ENCODE measurements at regions not wholly inside any gene's neighbourhood (a gene's known extent, or its start where the extent isn't known, plus 50 kb on each side); places are given as distances from the start of the nearest gene placed in this dataset.

DNA sequence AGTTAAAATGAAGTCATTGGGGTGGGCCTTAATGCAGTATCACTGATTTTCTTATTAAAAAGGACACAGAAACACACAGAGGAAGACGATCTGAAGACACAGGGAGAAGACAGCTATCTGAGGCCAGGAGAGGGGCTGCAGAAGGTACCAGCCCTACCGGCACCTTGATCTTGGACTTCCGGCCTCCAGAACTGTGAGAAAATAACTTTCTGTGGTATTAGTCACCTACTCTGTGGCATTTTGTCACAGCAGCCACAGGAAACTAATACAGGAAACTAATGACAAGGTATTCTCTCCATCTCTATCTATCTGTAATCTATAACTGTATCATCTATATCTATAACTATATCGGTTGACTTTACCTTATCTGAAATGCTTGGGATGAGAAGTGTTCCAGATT lies 1149.5 kb downstream of the BCL11B start:
- TF ChIP-seq YY1 (IDR thresholded peaks at IDR 0.05; ENCODE audit: insufficient read depth, insufficient read length) (no peak), ZNF274 (IDR thresholded peaks at IDR 0.05; ENCODE audit: low read depth, low read length) (no peak), SUZ12 (IDR thresholded peaks at IDR 0.05; ENCODE audit: extremely low read depth, insufficient read depth, insufficient read length) (no peak)

DNA sequence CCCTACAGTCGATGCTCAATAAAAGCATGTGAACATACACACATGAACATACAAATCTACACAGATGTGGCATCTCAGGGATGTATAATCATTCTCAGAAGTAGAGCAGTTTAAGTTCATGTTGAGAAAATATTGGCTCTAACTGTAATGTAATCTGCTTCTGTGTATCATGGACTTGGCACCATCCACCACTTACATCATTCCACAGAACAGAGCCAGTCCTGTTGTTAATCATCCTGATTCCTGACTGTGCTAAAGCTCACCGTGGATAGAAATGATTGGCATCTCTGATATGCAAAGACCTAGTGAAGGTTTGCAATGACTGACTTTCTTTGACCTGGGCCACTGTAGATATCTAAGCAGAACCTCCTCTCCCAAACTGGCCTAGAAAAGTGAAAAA lies 1141.3 kb downstream of the BCL11B start:
- Histone ChIP-seq H3K4me1 (ENCODE audit: insufficient read depth, insufficient read length) (no peaks in the 10 kb centered on the region), H3K36me3 (ENCODE audit: insufficient read depth, insufficient read length, low read length) (no peaks in the 10 kb centered on the region), H3K9ac (ENCODE audit: insufficient read length, low read depth) (no peak overlapping the region), H3K27me3 (ENCODE audit: insufficient read depth, insufficient read length) (no peaks in the 10 kb centered on the region), H3K4me3 (ENCODE audit: insufficient read length, low read depth) (no peak overlapping the region), H3K9me3 (ENCODE audit: insufficient read depth, low read length) (no peaks in the 10 kb centered on the region)
- TF ChIP-seq SUZ12 (IDR thresholded peaks at IDR 0.05; ENCODE audit: extremely low read depth, insufficient read depth, insufficient read length): no peak
- no peak for TF ChIP-seq YY1 (IDR thresholded peaks at IDR 0.05; ENCODE audit: insufficient read depth, insufficient read length)
- TF ChIP-seq ZNF274 (IDR thresholded peaks at IDR 0.05; ENCODE audit: low read depth, low read length): no peak
- no peak for DNase-seq (ENCODE audit: low read depth, low spot score)

More for the DNA sequence above, 1149.5 kb downstream of the BCL11B start:
- H3K4me3 ChIP-seq (ENCODE audit: insufficient read length, low read depth): no peak overlapping the region
- no peaks in the 10 kb centered on the region for H3K9me3 ChIP-seq (ENCODE audit: insufficient read depth, low read length)
- no peaks in the 10 kb centered on the region for H3K36me3 ChIP-seq (ENCODE audit: insufficient read depth, insufficient read length, low read length)
- no peak for DNase-seq (ENCODE audit: low read depth, low spot score)
- no peaks in the 10 kb centered on the region for H3K4me1 ChIP-seq (ENCODE audit: insufficient read depth, insufficient read length)
- H3K9ac ChIP-seq (ENCODE audit: insufficient read length, low read depth): no peak overlapping the region
- no peaks in the 10 kb centered on the region for H3K27me3 ChIP-seq (ENCODE audit: insufficient read depth, insufficient read length)

- no peak for TF ChIP-seq SUZ12 (IDR thresholded peaks at IDR 0.05; ENCODE audit: extremely low read depth, insufficient read depth, insufficient read length)
- Histone ChIP-seq H3K4me3 (ENCODE audit: insufficient read length, low read depth) (no peak overlapping the region), H3K4me1 (ENCODE audit: insufficient read depth, insufficient read length) (no peaks in the 10 kb centered on the region), H3K9ac (ENCODE audit: insufficient read length, low read depth) (no peak overlapping the region), H3K27me3 (ENCODE audit: insufficient read depth, insufficient read length) (no peaks in the 10 kb centered on the region), H3K9me3 (ENCODE audit: insufficient read depth, low read length) (no peaks in the 10 kb centered on the region), H3K36me3 (ENCODE audit: insufficient read depth, insufficient read length, low read length) (no peaks in the 10 kb centered on the region)
- no peak for DNase-seq (ENCODE audit: low read depth, low spot score)
Observed at GRCh38 chr14:98131406-98131805, 1140.6 kb downstream of the BCL11B start.

GRCh38 chr14:98133806-98134205 lies 1138.2 kb downstream of the BCL11B start:
- Histone ChIP-seq H3K9ac (ENCODE audit: insufficient read length, low read depth) (no peak overlapping the region), H3K4me3 (ENCODE audit: insufficient read length, low read depth) (no peak overlapping the region), H3K9me3 (ENCODE audit: insufficient read depth, low read length) (no peaks in the 10 kb centered on the region), H3K4me1 (ENCODE audit: insufficient read depth, insufficient read length) (no peaks in the 10 kb centered on the region), H3K36me3 (ENCODE audit: insufficient read depth, insufficient read length, low read length) (no peaks in the 10 kb centered on the region), H3K27me3 (ENCODE audit: insufficient read depth, insufficient read length) (no peaks in the 10 kb centered on the region)
- no peak for DNase-seq (ENCODE audit: low read depth, low spot score)
- TF ChIP-seq SUZ12 (IDR thresholded peaks at IDR 0.05; ENCODE audit: extremely low read depth, insufficient read depth, insufficient read length) (no peak), ZNF274 (IDR thresholded peaks at IDR 0.05; ENCODE audit: low read depth, low read length) (no peak), YY1 (IDR thresholded peaks at IDR 0.05; ENCODE audit: insufficient read depth, insufficient read length) (no peak)

DNA sequence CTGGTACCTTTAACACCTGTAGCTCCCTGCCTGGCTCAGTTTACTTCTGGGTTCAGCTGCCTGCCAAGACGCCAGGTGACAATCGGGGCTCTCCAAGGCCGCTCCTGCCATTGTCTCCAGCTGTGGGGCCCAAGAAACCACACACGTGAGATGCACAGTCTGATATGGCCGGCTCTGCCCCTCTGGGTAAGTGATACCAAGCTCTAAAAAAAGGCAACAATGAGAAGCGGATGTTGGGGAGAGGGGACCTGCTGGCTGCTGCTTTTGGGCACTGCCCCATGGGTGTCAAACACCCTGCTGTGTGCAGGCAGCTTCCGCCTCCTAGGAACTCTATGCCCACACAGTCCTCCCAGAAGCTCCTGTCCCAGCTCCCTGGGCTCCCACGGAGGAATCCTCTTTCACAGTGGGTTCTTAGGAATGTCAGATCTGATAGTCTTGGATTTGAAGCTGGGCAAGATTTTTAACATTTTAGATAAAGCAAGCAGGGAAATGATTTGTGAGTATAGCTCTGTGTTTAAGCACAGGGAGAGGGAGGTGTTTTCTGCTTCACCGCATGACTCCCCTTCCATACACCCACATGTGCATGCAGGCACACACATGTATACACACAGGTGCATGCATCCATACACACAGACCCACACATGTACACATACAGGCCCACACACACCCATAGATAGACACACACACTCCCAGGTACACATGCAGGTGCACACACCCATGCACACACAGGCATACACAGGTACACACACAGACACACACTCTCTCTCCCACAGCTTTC lies 1135.8 kb downstream of the BCL11B start:
- Histone ChIP-seq H3K27me3 (ENCODE audit: insufficient read depth, insufficient read length) (no peaks in the 10 kb centered on the region), H3K9me3 (ENCODE audit: insufficient read depth, low read length) (no peaks in the 10 kb centered on the region), H3K4me3 (ENCODE audit: insufficient read length, low read depth) (no peak overlapping the region), H3K4me1 (ENCODE audit: insufficient read depth, insufficient read length) (no peaks in the 10 kb centered on the region), H3K9ac (ENCODE audit: insufficient read length, low read depth) (no peak overlapping the region), H3K36me3 (ENCODE audit: insufficient read depth, insufficient read length, low read length) (no peaks in the 10 kb centered on the region)
- no peak for DNase-seq (ENCODE audit: low read depth, low spot score)
- TF ChIP-seq SUZ12 (IDR thresholded peaks at IDR 0.05; ENCODE audit: extremely low read depth, insufficient read depth, insufficient read length) (no peak), YY1 (IDR thresholded peaks at IDR 0.05; ENCODE audit: insufficient read depth, insufficient read length) (no peak), ZNF274 (IDR thresholded peaks at IDR 0.05; ENCODE audit: low read depth, low read length) (no peak)

DNA sequence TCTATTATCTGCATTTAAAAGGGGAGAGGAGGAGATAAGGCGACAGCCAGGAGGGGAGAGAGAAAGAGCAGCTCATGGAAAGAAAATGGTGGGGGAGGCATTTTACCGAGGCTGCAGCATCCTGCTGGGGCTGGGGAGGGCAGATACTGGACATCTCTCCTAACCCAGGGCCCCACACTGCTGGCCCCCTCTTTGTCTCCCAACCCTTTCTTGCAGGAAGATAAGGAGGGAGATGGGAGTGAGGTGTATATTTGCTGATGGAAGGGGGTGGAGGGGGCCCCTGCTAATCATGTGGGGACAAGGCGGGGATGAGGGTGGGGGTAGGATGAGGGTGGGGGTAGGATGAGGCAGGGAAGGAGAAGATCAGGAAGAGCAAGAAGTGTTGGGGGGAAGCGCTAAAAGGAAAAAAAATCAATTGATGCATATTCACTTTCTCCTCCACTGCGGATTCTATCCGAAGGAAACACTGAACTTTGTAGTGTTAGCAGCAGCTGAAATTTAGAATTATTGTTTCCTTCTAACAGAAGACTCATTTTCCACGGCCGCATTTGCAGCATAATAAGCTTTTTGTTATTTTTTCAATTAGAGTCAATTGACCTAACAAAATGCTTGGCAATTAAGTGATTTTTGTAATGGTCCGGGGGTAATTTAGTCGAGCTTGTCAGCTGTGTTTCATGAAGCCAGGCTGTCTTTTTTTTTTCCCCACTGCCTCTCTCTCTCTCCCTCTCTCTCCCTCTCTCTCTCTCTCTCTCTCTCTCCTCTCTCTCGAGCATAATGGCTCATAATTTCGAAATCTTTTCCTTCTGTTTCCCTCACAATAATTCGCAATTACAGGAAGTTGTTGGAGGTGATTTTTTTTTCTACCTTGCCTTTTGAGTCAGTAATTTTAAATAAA lies 1134.6 kb downstream of the BCL11B start:
- Histone ChIP-seq H3K4me1 (ENCODE audit: insufficient read depth, insufficient read length) (no peaks in the 10 kb centered on the region), H3K4me3 (ENCODE audit: insufficient read length, low read depth) (no peak overlapping the region)
- no peak for DNase-seq (ENCODE audit: low read depth, low spot score)

GRCh38 chr14:98138666-98139065 lies 1133.3 kb downstream of the BCL11B start:
- Histone ChIP-seq H3K9me3 (ENCODE audit: insufficient read depth, low read length) (no peaks in the 10 kb centered on the region), H3K9ac (ENCODE audit: insufficient read length, low read depth) (no peak overlapping the region), H3K36me3 (ENCODE audit: insufficient read depth, insufficient read length, low read length) (no peaks in the 10 kb centered on the region), H3K4me1 (ENCODE audit: insufficient read depth, insufficient read length) (no peaks in the 10 kb centered on the region), H3K27me3 (ENCODE audit: insufficient read depth, insufficient read length) (no peaks in the 10 kb centered on the region), H3K4me3 (ENCODE audit: insufficient read length, low read depth) (no peak overlapping the region)
- peak; percentile 32 for DNase-seq (ENCODE audit: low read depth, low spot score)
- TF ChIP-seq ZNF274 (IDR thresholded peaks at IDR 0.05; ENCODE audit: low read depth, low read length): no peak
- no peak for TF ChIP-seq SUZ12 (IDR thresholded peaks at IDR 0.05; ENCODE audit: extremely low read depth, insufficient read depth, insufficient read length)
- TF ChIP-seq YY1 (IDR thresholded peaks at IDR 0.05; ENCODE audit: insufficient read depth, insufficient read length): no peak

More for the DNA sequence above, 1134.6 kb downstream of the BCL11B start:
- H3K9me3 ChIP-seq (ENCODE audit: insufficient read depth, low read length): no peaks in the 10 kb centered on the region
- H3K9ac ChIP-seq (ENCODE audit: insufficient read length, low read depth): no peak overlapping the region
- no peaks in the 10 kb centered on the region for H3K27me3 ChIP-seq (ENCODE audit: insufficient read depth, insufficient read length)
- no peaks in the 10 kb centered on the region for H3K36me3 ChIP-seq (ENCODE audit: insufficient read depth, insufficient read length, low read length)
- no peak for TF ChIP-seq YY1 (IDR thresholded peaks at IDR 0.05; ENCODE audit: insufficient read depth, insufficient read length)
- TF ChIP-seq ZNF274 (IDR thresholded peaks at IDR 0.05; ENCODE audit: low read depth, low read length): no peak
- TF ChIP-seq SUZ12 (IDR thresholded peaks at IDR 0.05; ENCODE audit: extremely low read depth, insufficient read depth, insufficient read length): no peak
